ENCODE measurements at regions not wholly inside any gene's neighbourhood (a gene's known extent, or its start where the extent isn't known, plus 50 kb on each side); places are given as distances from the start of the nearest gene placed in this dataset.

DNA sequence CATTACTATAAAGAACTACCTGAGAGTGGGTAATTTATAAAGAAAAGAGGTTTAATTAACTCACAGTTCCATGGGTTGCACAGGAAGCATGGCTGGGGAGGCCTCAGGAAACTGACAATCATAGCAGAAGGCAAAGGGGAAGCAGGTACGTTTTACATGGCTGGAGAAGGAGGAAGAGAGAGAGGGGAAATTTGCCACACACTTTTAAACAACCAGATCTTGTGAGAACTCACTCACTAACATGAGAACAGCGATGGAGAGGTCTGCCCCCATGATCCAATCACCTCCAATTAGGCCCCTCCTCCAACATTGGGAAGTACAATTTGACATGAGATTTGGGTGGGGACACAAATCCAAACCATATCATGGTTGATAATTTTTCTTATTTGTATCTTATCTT is 51.8 kb upstream of the PPP1R9A start:
- ChIA-PET SMC1A (ENCODE audit: uncharacterized antibody, unreplicated experiment) (no interaction called here), CTCF (no interaction called here), POLR2A (no interaction called here), RAD21 (ENCODE audit: unreplicated experiment) (no interaction called here)
- Histone ChIP-seq H3K36me3 (ENCODE audit: control insufficient read depth in 2 of 2, insufficient read depth in 2 of 2, low read length in 1 of 2) (no peaks in the 10 kb centered on the region), H3K9me3 (replicated peaks; ENCODE audit: control insufficient read depth, insufficient read depth, low read length) (no peaks in the 10 kb centered on the region), H3K4me1 (ENCODE audit: control insufficient read depth, insufficient read depth, low read length) (no peaks in the 10 kb centered on the region), H3K9ac (ENCODE audit: control insufficient read depth, insufficient read depth, low read length) (no peak overlapping the region), H3K4me3 (no peak overlapping the region), H3K79me2 (ENCODE audit: control insufficient read depth, insufficient read depth, low read length) (no peaks in the 10 kb centered on the region), H4K20me1 (ENCODE audit: control insufficient read depth, insufficient read depth) (no peaks in the 10 kb centered on the region), H3K4me2 (ENCODE audit: control insufficient read depth, insufficient read depth) (no peak overlapping the region), H3K27me3 (replicated peaks in 1 of 2; ENCODE audit: control insufficient read depth in 2 of 2, insufficient read depth in 2 of 2, low read length in 1 of 2) (no peaks in the 10 kb centered on the region), H3K27ac (ENCODE audit: control insufficient read depth, insufficient read depth) (no peak overlapping the region), H2AFZ (ENCODE audit: control insufficient read depth, low read depth, low read length) (no peak overlapping the region)
- no TSS peak for BruUV-seq (replicated peaks)
- TF ChIP-seq, protein P1, sequence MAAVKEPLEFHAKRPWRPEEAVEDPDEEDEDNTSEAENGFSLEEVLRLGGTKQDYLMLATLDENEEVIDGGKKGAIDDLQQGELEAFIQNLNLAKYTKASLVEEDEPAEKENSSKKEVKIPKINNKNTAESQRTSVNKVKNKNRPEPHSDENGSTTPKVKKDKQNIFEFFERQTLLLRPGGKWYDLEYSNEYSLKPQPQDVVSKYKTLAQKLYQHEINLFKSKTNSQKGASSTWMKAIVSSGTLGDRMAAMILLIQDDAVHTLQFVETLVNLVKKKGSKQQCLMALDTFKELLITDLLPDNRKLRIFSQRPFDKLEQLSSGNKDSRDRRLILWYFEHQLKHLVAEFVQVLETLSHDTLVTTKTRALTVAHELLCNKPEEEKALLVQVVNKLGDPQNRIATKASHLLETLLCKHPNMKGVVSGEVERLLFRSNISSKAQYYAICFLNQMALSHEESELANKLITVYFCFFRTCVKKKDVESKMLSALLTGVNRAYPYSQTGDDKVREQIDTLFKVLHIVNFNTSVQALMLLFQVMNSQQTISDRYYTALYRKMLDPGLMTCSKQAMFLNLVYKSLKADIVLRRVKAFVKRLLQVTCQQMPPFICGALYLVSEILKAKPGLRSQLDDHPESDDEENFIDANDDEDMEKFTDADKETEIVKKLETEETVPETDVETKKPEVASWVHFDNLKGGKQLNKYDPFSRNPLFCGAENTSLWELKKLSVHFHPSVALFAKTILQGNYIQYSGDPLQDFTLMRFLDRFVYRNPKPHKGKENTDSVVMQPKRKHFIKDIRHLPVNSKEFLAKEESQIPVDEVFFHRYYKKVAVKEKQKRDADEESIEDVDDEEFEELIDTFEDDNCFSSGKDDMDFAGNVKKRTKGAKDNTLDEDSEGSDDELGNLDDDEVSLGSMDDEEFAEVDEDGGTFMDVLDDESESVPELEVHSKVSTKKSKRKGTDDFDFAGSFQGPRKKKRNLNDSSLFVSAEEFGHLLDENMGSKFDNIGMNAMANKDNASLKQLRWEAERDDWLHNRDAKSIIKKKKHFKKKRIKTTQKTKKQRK (IDR thresholded peaks at IDR 0.05; ENCODE audit: low read depth, low read length) = no peak
- DNase-seq (ENCODE audit: low read depth, low spot score) (no peak), ATAC-seq (no peak), FAIRE-seq (no peak)
- intact Hi-C loops (cut with micrococcal nuclease; ENCODE audit: unreplicated experiment) = no loop called here
- in situ Hi-C loops (cut with MboI) = no loop called here
- 0% methylated on average over 2 of the region's 2 CpGs for WGBS (ENCODE audit: insufficient coverage, insufficient replicate concordance, low lambda C conversion rate, missing lambda C conversion rate)

DNA sequence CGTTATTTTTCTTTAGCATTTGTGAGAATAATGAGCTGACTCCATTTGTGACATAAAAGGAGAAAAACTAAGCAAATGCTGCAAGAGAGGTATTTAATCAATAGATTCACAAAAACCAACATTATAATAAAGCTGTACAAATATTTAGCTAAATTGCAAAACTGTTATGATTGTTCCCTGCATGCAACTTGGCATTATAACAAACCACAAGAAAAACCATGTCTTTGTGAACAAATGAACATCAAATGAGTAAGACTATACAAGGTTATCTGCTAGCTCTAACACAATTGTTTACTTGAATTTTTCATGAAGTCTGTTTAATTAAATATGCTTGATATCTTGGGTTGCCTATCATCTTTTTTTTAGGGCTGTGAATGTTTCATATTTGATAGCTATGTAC is 50.8 kb upstream of the PPP1R9A start:
- CTCF ChIA-PET = no interaction called here
- H3K36me3 ChIP-seq (ENCODE audit: control insufficient read depth in 2 of 2, insufficient read depth in 2 of 2, low read length in 1 of 2) = no peaks in the 10 kb centered on the region
- POLR2A ChIA-PET = no interaction called here

More for the DNA sequence above, 50.8 kb upstream of the PPP1R9A start:
- H3K4me1 ChIP-seq (ENCODE audit: control insufficient read depth, insufficient read depth, low read length) = no peaks in the 10 kb centered on the region
- in situ Hi-C loops (cut with MboI) (no loop called here), intact Hi-C loops (cut with micrococcal nuclease; ENCODE audit: unreplicated experiment) (no loop called here)
- H3K4me3 ChIP-seq = no peak overlapping the region
- BruUV-seq (replicated peaks) = no TSS peak
- no peaks in the 10 kb centered on the region for H3K9me3 ChIP-seq (replicated peaks; ENCODE audit: control insufficient read depth, insufficient read depth, low read length)
- ChIA-PET SMC1A (ENCODE audit: uncharacterized antibody, unreplicated experiment) (no interaction called here), RAD21 (ENCODE audit: unreplicated experiment) (no interaction called here)
- H3K9ac ChIP-seq (ENCODE audit: control insufficient read depth, insufficient read depth, low read length) = no peak overlapping the region
- no peaks in the 10 kb centered on the region for H3K27me3 ChIP-seq (replicated peaks in 1 of 2; ENCODE audit: control insufficient read depth in 2 of 2, insufficient read depth in 2 of 2, low read length in 1 of 2)
- no peak overlapping the region for H3K27ac ChIP-seq (ENCODE audit: control insufficient read depth, insufficient read depth)
- 0% methylated on average over 1 of the region's 1 CpG for WGBS (ENCODE audit: insufficient coverage, insufficient replicate concordance, low lambda C conversion rate, missing lambda C conversion rate)
- no peak for ATAC-seq
- no peaks in the 10 kb centered on the region for H4K20me1 ChIP-seq (ENCODE audit: control insufficient read depth, insufficient read depth)
- TF ChIP-seq MYB (IDR thresholded peaks at IDR 0.05; ENCODE audit: borderline replicate concordance, low read depth, low read length) = no peak
- TF ChIP-seq CHD2 (IDR thresholded peaks at IDR 0.05; ENCODE audit: borderline replicate concordance, low read depth, low read length) = no peak
- no peak for TF ChIP-seq CHD1 (IDR thresholded peaks at IDR 0.05; ENCODE audit: low read depth, low read length)
- no peak for TF ChIP-seq KAT2A (conservative IDR thresholded peaks at IDR 0.05; ENCODE audit: control insufficient read depth, low read depth, low read length)
- no peak for TF ChIP-seq HCFC1 (IDR thresholded peaks at IDR 0.05; ENCODE audit: low read length)
- TF ChIP-seq, protein P2, sequence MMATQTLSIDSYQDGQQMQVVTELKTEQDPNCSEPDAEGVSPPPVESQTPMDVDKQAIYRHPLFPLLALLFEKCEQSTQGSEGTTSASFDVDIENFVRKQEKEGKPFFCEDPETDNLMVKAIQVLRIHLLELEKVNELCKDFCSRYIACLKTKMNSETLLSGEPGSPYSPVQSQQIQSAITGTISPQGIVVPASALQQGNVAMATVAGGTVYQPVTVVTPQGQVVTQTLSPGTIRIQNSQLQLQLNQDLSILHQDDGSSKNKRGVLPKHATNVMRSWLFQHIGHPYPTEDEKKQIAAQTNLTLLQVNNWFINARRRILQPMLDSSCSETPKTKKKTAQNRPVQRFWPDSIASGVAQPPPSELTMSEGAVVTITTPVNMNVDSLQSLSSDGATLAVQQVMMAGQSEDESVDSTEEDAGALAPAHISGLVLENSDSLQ (IDR thresholded peaks at IDR 0.05) = no peak
- no peak for TF ChIP-seq NRF1 (conservative IDR thresholded peaks at IDR 0.05; ENCODE audit: low read depth, low read length)
- TF ChIP-seq RAD51 (IDR thresholded peaks at IDR 0.05) = no peak
- no peak for TF ChIP-seq GATAD2B (conservative IDR thresholded peaks at IDR 0.05; ENCODE audit: low read depth)
- TF ChIP-seq NFIC (IDR thresholded peaks at IDR 0.05; ENCODE audit: low read depth, low read length) = no peak
- TF ChIP-seq TCF12 (IDR thresholded peaks at IDR 0.05; ENCODE audit: low read depth, low read length) = no peak
- no peak for TF ChIP-seq CEBPB (IDR thresholded peaks at IDR 0.05; ENCODE audit: borderline replicate concordance in 1 of 2, low read depth in 2 of 2, low read length in 2 of 2)
- H3K4me2 ChIP-seq (ENCODE audit: control insufficient read depth, insufficient read depth) = no peak overlapping the region
- no peak for FAIRE-seq
- no peak overlapping the region for H2AFZ ChIP-seq (ENCODE audit: control insufficient read depth, low read depth, low read length)
- no peaks in the 10 kb centered on the region for H3K79me2 ChIP-seq (ENCODE audit: control insufficient read depth, insufficient read depth, low read length)
- no peak for DNase-seq (ENCODE audit: low read depth, low spot score)

Measured in GM12878 (cell line).